Ovary (tissue), 3 donors: ENCODE measurements at regions not wholly inside any gene's neighbourhood (a gene's known extent, or its start where the extent isn't known, plus 50 kb on each side); places are given as distances from the start of the nearest gene placed in this dataset.

Experiments
- EP300 ChIP-seq: sonication (generic); formaldehyde crosslinking; IDR thresholded peaks from one replicate; pipeline ENCODE4 v1.6.1; 2017; ENCODE audit warnings: antibody characterized with exemption
- POLR2A ChIP-seq: fragments of 450-650 bp; IDR thresholded peaks from one replicate; pipeline ENCODE4 v1.6.1; 2017; ENCODE audit warnings: antibody characterized with exemption, mild to moderate bottlenecking, moderate library complexity
- TF ChIP-seq, protein P1 (sequence below), 3 donors: fragments of 450-650 bp in 2 of 3; fragments of 200-600 bp in 1 of 3; IDR thresholded peaks; one replicate each; pipeline versions ENCODE4 v1.5.1 to v1.8.0; 2016 to 2022; ENCODE audit warnings: antibody characterized with exemption in 3 of 3, mild to moderate bottlenecking in 1 of 3
- donor health status: DM: no; HTN: no; CAD: no.

DNA sequence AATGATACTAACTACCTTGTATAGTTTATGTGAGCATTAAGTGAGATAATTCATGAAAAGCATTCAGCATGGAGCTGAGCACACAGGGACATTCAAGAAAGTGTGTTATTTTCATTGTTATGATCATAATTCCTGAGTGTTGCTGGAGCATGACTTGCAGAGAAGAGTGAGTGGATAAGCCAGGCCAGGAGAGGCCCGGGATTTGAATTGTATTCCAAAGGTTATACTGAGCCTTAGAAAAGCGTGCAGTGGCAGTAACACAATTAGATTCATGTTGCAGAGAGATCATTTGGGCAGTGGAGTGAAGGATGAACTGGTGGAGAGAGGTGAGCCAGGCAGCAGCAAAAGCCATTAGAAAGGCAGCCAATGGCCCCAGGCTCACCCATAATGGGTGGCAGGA, 142.9 kb upstream of the SH3BP4 start:
- TF ChIP-seq, protein P1, sequence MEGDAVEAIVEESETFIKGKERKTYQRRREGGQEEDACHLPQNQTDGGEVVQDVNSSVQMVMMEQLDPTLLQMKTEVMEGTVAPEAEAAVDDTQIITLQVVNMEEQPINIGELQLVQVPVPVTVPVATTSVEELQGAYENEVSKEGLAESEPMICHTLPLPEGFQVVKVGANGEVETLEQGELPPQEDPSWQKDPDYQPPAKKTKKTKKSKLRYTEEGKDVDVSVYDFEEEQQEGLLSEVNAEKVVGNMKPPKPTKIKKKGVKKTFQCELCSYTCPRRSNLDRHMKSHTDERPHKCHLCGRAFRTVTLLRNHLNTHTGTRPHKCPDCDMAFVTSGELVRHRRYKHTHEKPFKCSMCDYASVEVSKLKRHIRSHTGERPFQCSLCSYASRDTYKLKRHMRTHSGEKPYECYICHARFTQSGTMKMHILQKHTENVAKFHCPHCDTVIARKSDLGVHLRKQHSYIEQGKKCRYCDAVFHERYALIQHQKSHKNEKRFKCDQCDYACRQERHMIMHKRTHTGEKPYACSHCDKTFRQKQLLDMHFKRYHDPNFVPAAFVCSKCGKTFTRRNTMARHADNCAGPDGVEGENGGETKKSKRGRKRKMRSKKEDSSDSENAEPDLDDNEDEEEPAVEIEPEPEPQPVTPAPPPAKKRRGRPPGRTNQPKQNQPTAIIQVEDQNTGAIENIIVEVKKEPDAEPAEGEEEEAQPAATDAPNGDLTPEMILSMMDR (IDR thresholded peaks at IDR 0.05): no peak
- TF ChIP-seq POLR2A (no peak), EP300 (no peak)
